ENCODE measurements at regions not wholly inside any gene's neighbourhood (a gene's known extent, or its start where the extent isn't known, plus 50 kb on each side); places are given as distances from the start of the nearest gene placed in this dataset.

GRCh38 chr5:101917166-101917565 is 378.9 kb downstream of the SLCO4C1 start:
- no peaks in the 10 kb centered on the region for H3K36me3 ChIP-seq (replicated peaks; ENCODE audit: insufficient read depth, low read length)
- no peak overlapping the region for H3K27ac ChIP-seq (ENCODE audit: low read length)
- no peak overlapping the region for H3K9ac ChIP-seq (ENCODE audit: low read length)
- H3K79me2 ChIP-seq (ENCODE audit: low read length): no peaks in the 10 kb centered on the region
- H3K4me2 ChIP-seq (ENCODE audit: low read depth, low read length): no peak overlapping the region
- no peaks in the 10 kb centered on the region for H4K20me1 ChIP-seq (ENCODE audit: insufficient read depth, low read length)
- no peaks in the 10 kb centered on the region for H3K9me3 ChIP-seq (replicated peaks; ENCODE audit: insufficient read depth, low read length)
- H3K9me2 ChIP-seq (replicated peaks; ENCODE audit: insufficient read depth, low read length): no peaks in the 10 kb centered on the region
- H3K4me1 ChIP-seq (ENCODE audit: low read length): no peaks in the 10 kb centered on the region
- no peak overlapping the region for H2AFZ ChIP-seq (ENCODE audit: low read length)
- DNase-seq: no peak
- no peaks in the 10 kb centered on the region for H3K27me3 ChIP-seq (replicated peaks; ENCODE audit: insufficient read depth, low read length)
- no peaks in the 10 kb centered on the region for H3F3A ChIP-seq (ENCODE audit: insufficient read depth, low read length)
- TF ChIP-seq EZH2phosphoT487 (IDR thresholded peaks at IDR 0.05; ENCODE audit: low read length) (no peak), EZH2 (optimal IDR thresholded peaks at IDR 0.05; ENCODE audit: low read depth, low read length) (no peak), CTCF (IDR thresholded peaks at IDR 0.05; ENCODE audit: low read length) (no peak)
- no peak overlapping the region for H3K4me3 ChIP-seq (ENCODE audit: low read length)

DNA sequence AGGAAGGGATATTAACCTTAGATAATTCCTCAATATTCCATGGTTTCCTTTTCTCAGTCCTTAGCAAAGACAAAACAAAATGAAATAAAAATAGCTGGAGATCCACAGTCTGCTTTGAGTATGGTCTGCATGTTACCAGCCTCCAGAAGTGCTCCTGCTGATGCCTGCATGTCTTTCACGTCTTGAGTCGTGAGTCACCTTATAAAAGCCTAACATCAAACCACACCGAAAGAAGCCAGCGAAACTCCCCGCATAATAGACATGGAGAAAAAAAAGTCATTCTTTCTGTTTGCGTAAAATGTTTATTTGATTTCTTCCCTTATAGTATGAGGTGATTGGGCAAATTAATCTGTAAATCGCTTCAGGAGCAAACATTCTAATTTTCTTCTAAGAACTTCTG is 380.5 kb downstream of the SLCO4C1 start:
- H3K27ac ChIP-seq (ENCODE audit: low read length): no peak overlapping the region
- no peak overlapping the region for H3K4me2 ChIP-seq (ENCODE audit: low read depth, low read length)
- H4K20me1 ChIP-seq (ENCODE audit: insufficient read depth, low read length): no peaks in the 10 kb centered on the region
- H3K27me3 ChIP-seq (replicated peaks; ENCODE audit: insufficient read depth, low read length): no peaks in the 10 kb centered on the region
- no peak for DNase-seq
- H3K9ac ChIP-seq (ENCODE audit: low read length): no peak overlapping the region
- no peaks in the 10 kb centered on the region for H3K4me1 ChIP-seq (ENCODE audit: low read length)
- no peak overlapping the region for H3K4me3 ChIP-seq (ENCODE audit: low read length)
- no peaks in the 10 kb centered on the region for H3K36me3 ChIP-seq (replicated peaks; ENCODE audit: insufficient read depth, low read length)
- no peaks in the 10 kb centered on the region for H3K9me2 ChIP-seq (replicated peaks; ENCODE audit: insufficient read depth, low read length)
- TF ChIP-seq EZH2 (optimal IDR thresholded peaks at IDR 0.05; ENCODE audit: low read depth, low read length) (no peak), CTCF (IDR thresholded peaks at IDR 0.05; ENCODE audit: low read length) (no peak), EZH2phosphoT487 (IDR thresholded peaks at IDR 0.05; ENCODE audit: low read length) (no peak)
- no peak overlapping the region for H2AFZ ChIP-seq (ENCODE audit: low read length)
- no peaks in the 10 kb centered on the region for H3F3A ChIP-seq (ENCODE audit: insufficient read depth, low read length)
- H3K9me3 ChIP-seq (replicated peaks; ENCODE audit: insufficient read depth, low read length): no peaks in the 10 kb centered on the region
- no peaks in the 10 kb centered on the region for H3K79me2 ChIP-seq (ENCODE audit: low read length)

DNA sequence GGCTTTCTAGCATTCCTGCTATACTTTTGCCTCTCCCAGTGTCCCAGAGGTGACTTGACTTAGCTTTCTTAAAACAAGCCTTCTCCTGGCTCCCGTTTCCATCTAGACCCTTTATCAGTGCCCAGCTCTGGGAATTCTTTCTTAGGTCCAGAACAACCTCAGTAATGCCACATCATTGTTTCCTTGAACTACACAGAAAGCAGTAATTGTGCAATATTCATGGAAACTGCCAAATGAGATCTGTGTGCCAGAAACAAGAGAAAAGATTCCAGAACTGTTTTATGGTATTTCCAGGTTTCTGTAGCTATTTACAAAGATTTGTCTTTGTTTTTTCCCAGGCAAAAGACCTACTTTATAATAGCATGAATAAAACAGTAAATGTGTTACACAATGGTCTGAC is 391.3 kb downstream of the SLCO4C1 start:
- Histone ChIP-seq H3F3A (ENCODE audit: insufficient read depth, low read length) (no peaks in the 10 kb centered on the region), H3K4me1 (ENCODE audit: low read length) (no peaks in the 10 kb centered on the region), H3K27me3 (replicated peaks; ENCODE audit: insufficient read depth, low read length) (no peaks in the 10 kb centered on the region), H3K36me3 (replicated peaks; ENCODE audit: insufficient read depth, low read length) (no peaks in the 10 kb centered on the region), H3K27ac (ENCODE audit: low read length) (no peak overlapping the region), H3K9me3 (replicated peaks; ENCODE audit: insufficient read depth, low read length) (no peaks in the 10 kb centered on the region), H3K9me2 (replicated peaks; ENCODE audit: insufficient read depth, low read length) (no peaks in the 10 kb centered on the region), H3K9ac (ENCODE audit: low read length) (no peak overlapping the region), H4K20me1 (ENCODE audit: insufficient read depth, low read length) (no peaks in the 10 kb centered on the region), H3K79me2 (ENCODE audit: low read length) (no peaks in the 10 kb centered on the region), H3K4me2 (ENCODE audit: low read depth, low read length) (no peak overlapping the region), H3K4me3 (ENCODE audit: low read length) (no peak overlapping the region), H2AFZ (ENCODE audit: low read length) (no peak overlapping the region)
- TF ChIP-seq CTCF (IDR thresholded peaks at IDR 0.05; ENCODE audit: low read length) (no peak), EZH2 (optimal IDR thresholded peaks at IDR 0.05; ENCODE audit: low read depth, low read length) (no peak), EZH2phosphoT487 (IDR thresholded peaks at IDR 0.05; ENCODE audit: low read length) (no peak)
- no peak for DNase-seq
